ENCODE measurements at regions not wholly inside any gene's neighbourhood (a gene's known extent, or its start where the extent isn't known, plus 50 kb on each side); places are given as distances from the start of the nearest gene placed in this dataset.

GRCh38 chr1:96550061-96550460, 171.5 kb upstream of the PTBP2 start:
- no peak for DNase-seq (ENCODE audit: extremely low spot score)
- intact Hi-C loops (cut with DNase I) = no loop called here
- H3K27ac ChIP-seq (replicated peaks in 1 of 4) = no peak overlapping the region

GRCh38 chr1:96552451-96552850, 169.1 kb upstream of the PTBP2 start:
- intact Hi-C loops (cut with DNase I) = no loop called here
- no peak for DNase-seq (ENCODE audit: extremely low spot score)
- no peaks in the 10 kb centered on the region for H3K4me1 ChIP-seq
- no peaks in the 10 kb centered on the region for H3K27me3 ChIP-seq
- no peak for TF ChIP-seq POLR2A (IDR thresholded peaks at IDR 0.05; ENCODE audit: low read depth)
- no peak for TF ChIP-seq CTCF (IDR thresholded peaks at IDR 0.05)
- TF ChIP-seq EP300 (IDR thresholded peaks at IDR 0.05) = no peak
- no peak for TF ChIP-seq POLR2AphosphoS5 (IDR thresholded peaks at IDR 0.05)
- H3K36me3 ChIP-seq = no peaks in the 10 kb centered on the region
- H3K9me3 ChIP-seq = no peaks in the 10 kb centered on the region
- no peak overlapping the region for H3K27ac ChIP-seq (replicated peaks in 1 of 4)
- no peak overlapping the region for H3K4me3 ChIP-seq

More at GRCh38 chr1:96550061-96550460, 171.5 kb upstream of the PTBP2 start:
- H3K9me3 ChIP-seq = no peaks in the 10 kb centered on the region
- H3K4me1 ChIP-seq = no peaks in the 10 kb centered on the region
- no peaks in the 10 kb centered on the region for H3K27me3 ChIP-seq
- H3K4me3 ChIP-seq = no peak overlapping the region
- no peaks in the 10 kb centered on the region for H3K36me3 ChIP-seq
- no peak for TF ChIP-seq POLR2AphosphoS5 (IDR thresholded peaks at IDR 0.05)
- TF ChIP-seq EP300 (IDR thresholded peaks at IDR 0.05) = no peak

DNA sequence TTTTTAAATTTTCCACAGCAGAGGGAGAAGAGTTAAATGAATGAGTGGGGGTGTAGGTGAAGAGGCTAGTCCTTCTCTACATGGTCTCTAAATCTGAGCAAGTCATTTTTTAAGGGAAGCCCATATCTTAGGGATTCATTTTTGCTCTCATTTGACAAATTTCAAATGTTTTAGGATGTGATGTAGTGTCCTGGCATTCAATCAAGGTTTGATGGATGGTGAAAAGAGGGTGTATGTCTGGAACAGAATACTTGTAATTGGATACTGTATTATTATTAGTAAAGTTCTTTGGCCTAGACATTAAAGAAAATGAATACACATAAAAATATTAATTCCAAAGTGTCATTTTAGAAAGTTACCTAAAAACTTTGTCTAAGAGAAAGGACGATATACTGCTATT, 167.8 kb upstream of the PTBP2 start:
- H3K4me3 ChIP-seq = no peak overlapping the region
- no peak for TF ChIP-seq CTCF (IDR thresholded peaks at IDR 0.05)
- TF ChIP-seq EP300 (IDR thresholded peaks at IDR 0.05) = no peak
- no peak for TF ChIP-seq POLR2AphosphoS5 (IDR thresholded peaks at IDR 0.05)
- no peak for TF ChIP-seq POLR2A (IDR thresholded peaks at IDR 0.05; ENCODE audit: low read depth)
- 76% methylated on average over 1 of the region's 1 CpG for WGBS
- no peaks in the 10 kb centered on the region for H3K9me3 ChIP-seq
- intact Hi-C loops (cut with DNase I) = no loop called here
- no peak for DNase-seq (ENCODE audit: extremely low spot score)
- H3K36me3 ChIP-seq = no peaks in the 10 kb centered on the region
- no peak overlapping the region for H3K27ac ChIP-seq (replicated peaks in 1 of 4)
- no peaks in the 10 kb centered on the region for H3K27me3 ChIP-seq
- H3K4me1 ChIP-seq = peaks cover 0 to 7% (median 0%) of the 10 kb centered on the region in 4 donors

- Histone ChIP-seq H3K4me1 (peaks cover 0 to 11% (median 1%) of the 10 kb centered on the region in 4 donors), H3K27me3 (no peaks in the 10 kb centered on the region), H3K36me3 (no peaks in the 10 kb centered on the region), H3K4me3 (no peak overlapping the region), H3K9me3 (no peaks in the 10 kb centered on the region), H3K27ac (replicated peaks in 1 of 4) (no peak overlapping the region)
- TF ChIP-seq POLR2AphosphoS5 (IDR thresholded peaks at IDR 0.05) (no peak), POLR2A (IDR thresholded peaks at IDR 0.05; ENCODE audit: low read depth) (no peak), EP300 (IDR thresholded peaks at IDR 0.05) (no peak), CTCF (IDR thresholded peaks at IDR 0.05) (no peak)
- no peak for DNase-seq (ENCODE audit: extremely low spot score)
- WGBS = 83% methylated on average over 4 of the region's 4 CpGs
- intact Hi-C loops (cut with DNase I) = no loop called here
Observed at GRCh38 chr1:96554364-96554763, 167.2 kb upstream of the PTBP2 start.

GRCh38 chr1:96557336-96557735, 164.2 kb upstream of the PTBP2 start:
- Histone ChIP-seq H3K36me3 (no peaks in the 10 kb centered on the region), H3K4me3 (no peak overlapping the region), H3K27ac (replicated peaks in 1 of 4) (no peak overlapping the region), H3K9me3 (no peaks in the 10 kb centered on the region), H3K27me3 (no peaks in the 10 kb centered on the region), H3K4me1 (peaks cover 0 to 24% (median 13%) of the 10 kb centered on the region in 4 donors)
- TF ChIP-seq EP300 (IDR thresholded peaks at IDR 0.05) (no peak), CTCF (IDR thresholded peaks at IDR 0.05) (no peak), POLR2AphosphoS5 (IDR thresholded peaks at IDR 0.05) (no peak), POLR2A (IDR thresholded peaks at IDR 0.05; ENCODE audit: low read depth) (no peak)
- WGBS = 89% methylated on average over 5 of the region's 5 CpGs
- DNase-seq (ENCODE audit: extremely low spot score) = no peak
- intact Hi-C loops (cut with DNase I) = no loop called here
